ENCODE measurements at regions not wholly inside any gene's neighbourhood (a gene's known extent, or its start where the extent isn't known, plus 50 kb on each side); places are given as distances from the start of the nearest gene placed in this dataset.

DNA sequence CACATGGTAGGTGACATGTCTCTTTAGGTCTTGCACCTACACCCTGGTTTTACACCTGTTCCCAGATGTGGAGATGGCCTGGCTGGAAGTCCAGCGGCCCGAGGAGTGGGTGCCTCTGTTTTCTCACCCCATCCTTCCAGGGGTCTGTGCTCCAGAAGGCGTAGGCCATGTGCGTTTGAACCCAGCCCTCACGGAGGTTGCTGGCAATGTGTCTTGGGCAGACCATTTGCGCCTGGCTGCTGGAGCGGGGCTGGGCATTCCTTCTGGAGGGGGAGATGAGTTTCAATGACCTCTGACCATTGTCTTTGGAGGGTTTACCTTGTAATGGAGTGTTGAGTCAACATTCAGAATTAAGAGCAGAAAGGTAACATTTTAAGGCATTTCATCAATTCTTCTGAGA lies 54.8 kb upstream of the ZNF536 start:
- Histone ChIP-seq H3K36me3 (no peaks in the 10 kb centered on the region), H3K4me1 (no peaks in the 10 kb centered on the region), H3K9me3 (replicated peaks) (peaks cover 7% of the 10 kb centered on the region), H3K27ac (replicated peaks) (no peak overlapping the region), H3K4me3 (no peak overlapping the region), H3K27me3 (ENCODE audit: low read depth) (peaks cover 23% of the 10 kb centered on the region)
- TF ChIP-seq CTCF (IDR thresholded peaks at IDR 0.05; ENCODE audit: borderline replicate concordance) = no peak
- intact Hi-C loops (cut with micrococcal nuclease) = no loop called here
- no peak for DNase-seq

DNA sequence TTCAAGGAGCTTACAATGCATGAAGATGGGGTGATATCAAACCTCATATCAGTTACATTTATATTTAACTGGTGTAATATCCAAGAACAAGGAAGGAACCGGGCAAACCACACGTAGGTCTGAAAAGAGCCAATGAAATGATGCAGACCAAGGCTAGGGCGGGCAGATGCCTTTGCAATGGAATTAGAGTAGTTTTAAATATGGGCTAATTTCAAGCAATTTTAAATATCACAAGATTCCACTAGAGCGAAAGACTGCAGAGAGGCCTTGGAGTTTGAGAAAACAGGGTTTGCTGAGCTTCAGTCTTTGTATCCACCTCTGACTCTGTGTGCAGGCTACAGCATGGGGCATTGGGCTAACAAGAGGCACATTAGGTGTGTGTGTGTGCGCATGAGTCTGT lies 53.9 kb upstream of the ZNF536 start:
- Histone ChIP-seq H3K4me1 (no peaks in the 10 kb centered on the region), H3K9me3 (replicated peaks) (peaks cover 7% of the 10 kb centered on the region), H3K4me3 (no peak overlapping the region), H3K36me3 (no peaks in the 10 kb centered on the region), H3K27me3 (ENCODE audit: low read depth) (peaks cover 15% of the 10 kb centered on the region), H3K27ac (replicated peaks) (no peak overlapping the region)
- no peak for DNase-seq
- TF ChIP-seq CTCF (IDR thresholded peaks at IDR 0.05; ENCODE audit: borderline replicate concordance) = no peak
- intact Hi-C loops (cut with micrococcal nuclease) = no loop called here

DNA sequence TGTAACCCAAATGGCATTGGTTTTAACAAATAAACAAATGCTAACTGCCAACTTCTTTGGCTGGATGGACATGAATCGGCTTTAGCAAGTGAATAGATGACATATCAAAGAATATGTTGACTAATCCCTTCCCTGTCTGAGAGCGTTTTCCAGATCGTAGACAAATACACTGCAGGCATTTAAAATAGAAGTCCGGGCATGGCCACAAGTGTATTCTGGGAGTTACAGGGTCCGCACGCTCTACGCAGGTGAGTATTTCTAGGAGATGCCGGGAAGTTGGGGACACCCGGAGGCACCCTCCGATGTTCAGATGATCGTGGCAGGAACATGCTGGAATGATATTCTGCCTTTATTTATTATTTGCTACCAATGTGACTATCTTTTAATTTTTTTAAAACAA lies 53.2 kb upstream of the ZNF536 start:
- TF ChIP-seq CTCF (IDR thresholded peaks at IDR 0.05; ENCODE audit: borderline replicate concordance) = no peak
- Histone ChIP-seq H3K27ac (replicated peaks) (no peak overlapping the region), H3K4me3 (no peak overlapping the region), H3K9me3 (replicated peaks) (peaks cover 7% of the 10 kb centered on the region), H3K4me1 (no peaks in the 10 kb centered on the region), H3K27me3 (ENCODE audit: low read depth) (peaks cover 8% of the 10 kb centered on the region), H3K36me3 (no peaks in the 10 kb centered on the region)
- no peak for DNase-seq
- intact Hi-C loops (cut with micrococcal nuclease) = no loop called here

- H3K4me1 ChIP-seq = no peaks in the 10 kb centered on the region
- peaks cover 7% of the 10 kb centered on the region for H3K9me3 ChIP-seq (replicated peaks)
- DNase-seq = no peak
- no peak overlapping the region for H3K27ac ChIP-seq (replicated peaks)
- TF ChIP-seq CTCF (IDR thresholded peaks at IDR 0.05; ENCODE audit: borderline replicate concordance) = no peak
- peaks cover 6% of the 10 kb centered on the region for H3K27me3 ChIP-seq (ENCODE audit: low read depth)
- no peak overlapping the region for H3K4me3 ChIP-seq
- H3K36me3 ChIP-seq = no peaks in the 10 kb centered on the region
- intact Hi-C loops (cut with micrococcal nuclease) = no loop called here
These were observed 52.8 kb upstream of the ZNF536 start for GRCh38 chr19:30319411-30319810.

GRCh38 chr19:30319876-30320275 lies 52.3 kb upstream of the ZNF536 start:
- intact Hi-C loops (cut with micrococcal nuclease) = no loop called here
- no peak for DNase-seq
- Histone ChIP-seq H3K9me3 (replicated peaks) (peaks cover 7% of the 10 kb centered on the region), H3K36me3 (no peaks in the 10 kb centered on the region), H3K27ac (replicated peaks) (no peak overlapping the region), H3K4me1 (no peaks in the 10 kb centered on the region), H3K4me3 (no peak overlapping the region), H3K27me3 (ENCODE audit: low read depth) (peaks cover under 1% of the 10 kb centered on the region)
- no peak for TF ChIP-seq CTCF (IDR thresholded peaks at IDR 0.05; ENCODE audit: borderline replicate concordance)

- TF ChIP-seq CTCF (IDR thresholded peaks at IDR 0.05; ENCODE audit: borderline replicate concordance) = no peak
- Histone ChIP-seq H3K27ac (replicated peaks) (no peak overlapping the region), H3K9me3 (replicated peaks) (peaks cover 6% of the 10 kb centered on the region), H3K4me1 (peaks cover 5% of the 10 kb centered on the region), H3K4me3 (no peak overlapping the region), H3K36me3 (no peaks in the 10 kb centered on the region), H3K27me3 (ENCODE audit: low read depth) (no peaks in the 10 kb centered on the region)
- no peak for DNase-seq
- intact Hi-C loops (cut with micrococcal nuclease) = no loop called here
These were observed 51.7 kb upstream of the ZNF536 start for GRCh38 chr19:30320466-30320865.

All from left ventricle myocardium inferior (tissue), 1 donor.